HCT116 (cell line): ENCODE measurements at regions not wholly inside any gene's neighbourhood (a gene's known extent, or its start where the extent isn't known, plus 50 kb on each side); places are given as distances from the start of the nearest gene placed in this dataset.

Source experiments
- ATAC-seq: fragments of 200-7000 bp; cut with Tn5 transposase; 2 replicates; pipeline ENCODE4 v1.9.1; 2020; ENCODE audit warnings: mild to moderate bottlenecking, moderate library complexity
- BruUV-seq: library from RNA; stranded (reverse); fragments of 400-500 nt; replicated peaks from 2 replicates; lab custom pipeline; 2021; lab: Mats Ljungman, UMichigan
- CTCF ChIA-PET: fragments of 300-600 bp; sonication (Branson Sonifier 250); formaldehyde crosslinking; loops from one replicate; lab custom pipeline; 2021; ENCODE audit warnings: antibody characterized with exemption; lab: Charles Lee
- POLR2A ChIA-PET: fragments of 300-600, 350-600 bp; sonication (Branson Sonifier 250); formaldehyde crosslinking; loops from one replicate; lab custom pipeline; 2021; ENCODE audit warnings: antibody characterized with exemption; lab: Charles Lee
- RAD21 ChIA-PET, 2 experiments: fragments of 300-600 bp; sonication (Branson Sonifier 250); formaldehyde crosslinking; loops; one replicate each; lab custom pipeline; 2023; ENCODE audit warnings: low total read pairs in 2 of 2; ENCODE audit not compliant: uncharacterized antibody in 2 of 2, unreplicated experiment in 2 of 2, low non-redundant PET in 1 of 2; lab: Charles Lee
- DNase-seq: peaks from one replicate; pipeline ENCODE4 v3.0.0-alpha.2; 2010; ENCODE audit warnings: low read depth, low spot score
- H2AFZ ChIP-seq: fragments of 200-600 bp; shearing (Covaris generic), sonication (generic); 2 replicates; pipeline ENCODE4 v1.6.1; 2017; ENCODE audit warnings: low read depth, mixed run types, mixed read lengths, antibody characterized with exemption, low read length; ENCODE audit not compliant: poor library complexity, severe bottlenecking
- H3K27ac ChIP-seq: 2 replicates; pipeline ENCODE4 v1.5.1; 2012; ENCODE audit warnings: low read depth, low read length
- H3K27me3 ChIP-seq: fragments of 200-600 bp; sonication (generic); 2 replicates; pipeline ENCODE4 v1.6.1; 2016; ENCODE audit warnings: mixed run types, low read length, mixed read lengths; ENCODE audit not compliant: insufficient read depth
- H3K36me3 ChIP-seq, 2 experiments: fragments of 200-500 bp in 1 of 2; fragments of 200-600 bp in 1 of 2; sonication (Bioruptor generic) in 1 of 2; sonication (generic) in 1 of 2; 2 replicates each; pipeline versions ENCODE4 v1.5.1 to v1.6.1; 2014 to 2016; ENCODE audit warnings: low read length in 2 of 2, inconsistent platforms in 1 of 2, mixed read lengths in 1 of 2, mixed run types in 1 of 2; ENCODE audit not compliant: insufficient read depth in 2 of 2, control insufficient read depth in 1 of 2
- H3K4me1 ChIP-seq, 2 experiments: fragments of 200-600 bp in 1 of 2; sonication (generic) in 1 of 2; 2 replicates each; pipeline versions ENCODE4 v1.5.1 to v1.6.1; 2012 to 2017; ENCODE audit warnings: low read length in 2 of 2, inconsistent platforms in 1 of 2, mild to moderate bottlenecking in 1 of 2, mixed read lengths in 1 of 2, mixed run types in 1 of 2, moderate library complexity in 1 of 2; ENCODE audit not compliant: insufficient read depth in 2 of 2, control insufficient read depth in 1 of 2
- H3K4me2 ChIP-seq: fragments of 200-600 bp; sonication (generic); 2 replicates; pipeline ENCODE4 v1.6.1; 2017; ENCODE audit warnings: mixed run types, low read length, mixed read lengths
- H3K4me3 ChIP-seq, 2 experiments: fragments of 200-600 bp in 1 of 2; sonication (generic) in 1 of 2; replicated peaks in 1 of 2; 2 replicates each; pipeline ENCODE4 v1.5.1; 2011 to 2016; ENCODE audit warnings: low read length in 2 of 2, control low read depth in 1 of 2, low read depth in 1 of 2, mild to moderate bottlenecking in 1 of 2, mixed read lengths in 1 of 2, mixed run types in 1 of 2
- H3K79me2 ChIP-seq: fragments of 200-600 bp; sonication (generic); 2 replicates; pipeline ENCODE4 v1.6.1; 2017; ENCODE audit warnings: mild to moderate bottlenecking, mixed run types, low read length, moderate library complexity, mixed read lengths; ENCODE audit not compliant: insufficient read depth
- H3K9ac ChIP-seq: fragments of 200-600 bp; sonication (generic); 2 replicates; pipeline ENCODE4 v1.6.1; 2016; ENCODE audit warnings: low read length, mixed read lengths
- H3K9me2 ChIP-seq: fragments of 200-600 bp; sonication (generic), shearing (Covaris generic); 2 replicates; pipeline ENCODE4 v1.6.1; 2017; ENCODE audit warnings: mixed run types, mild to moderate bottlenecking, moderate library complexity; ENCODE audit not compliant: insufficient read depth
- H3K9me3 ChIP-seq, 2 experiments: fragments of 200-500 bp in 1 of 2; fragments of 200-600 bp in 1 of 2; sonication (Bioruptor generic) in 1 of 2; sonication (generic) in 1 of 2; 2 replicates each; pipeline ENCODE4 v1.6.1; 2014 to 2017; ENCODE audit warnings: low read length in 2 of 2, mixed read lengths in 2 of 2, inconsistent platforms in 1 of 2, low read depth in 1 of 2, mild to moderate bottlenecking in 1 of 2, mixed run types in 1 of 2, moderate library complexity in 1 of 2; ENCODE audit not compliant: control insufficient read depth in 1 of 2, insufficient read depth in 1 of 2
- H4K20me1 ChIP-seq: fragments of 200-600 bp; sonication (generic), shearing (Covaris generic); 2 replicates; pipeline ENCODE4 v1.6.1; 2017; ENCODE audit warnings: mixed run types, mild to moderate bottlenecking, moderate library complexity; ENCODE audit not compliant: insufficient read depth
- CBX3 ChIP-seq: IDR thresholded peaks from 2 replicates; pipeline ENCODE4 v1.6.1; 2012; ENCODE audit warnings: low read depth
- EGR1 ChIP-seq: IDR thresholded peaks from 2 replicates; pipeline ENCODE4 v1.6.1; 2012; ENCODE audit warnings: low read depth
- EZH2phosphoT487 ChIP-seq: fragments of 200-600 bp; IDR thresholded peaks from 2 replicates; pipeline ENCODE4 v1.6.1; 2018; ENCODE audit warnings: antibody characterized with exemption, borderline replicate concordance
- FOSL1 ChIP-seq: IDR thresholded peaks from 2 replicates; pipeline ENCODE4 v1.6.1; 2012; ENCODE audit warnings: low read depth
- JUND ChIP-seq: IDR thresholded peaks from 2 replicates; pipeline ENCODE4 v1.6.1; 2012
- POLR2A ChIP-seq: IDR thresholded peaks from 2 replicates; pipeline ENCODE4 v1.7.0; 2011; ENCODE audit warnings: borderline replicate concordance; ENCODE audit not compliant: insufficient read depth, insufficient read length; ENCODE audit errors: extremely low read depth
- POLR2AphosphoS5 ChIP-seq: IDR thresholded peaks from 2 replicates; pipeline ENCODE4 v1.6.1; 2011; ENCODE audit warnings: mild to moderate bottlenecking, low read depth, low read length, moderate library complexity
- REST ChIP-seq: IDR thresholded peaks from 2 replicates; pipeline ENCODE4 v1.6.1; 2012; ENCODE audit warnings: low read depth
- SP1 ChIP-seq: IDR thresholded peaks from 2 replicates; pipeline ENCODE4 v1.6.1; 2012; ENCODE audit warnings: low read depth
- SRF ChIP-seq: IDR thresholded peaks from 2 replicates; pipeline ENCODE4 v1.6.1; 2012; ENCODE audit warnings: low read depth
- TCF7L2 ChIP-seq: IDR thresholded peaks from 2 replicates; pipeline ENCODE4 v1.7.0; 2011; ENCODE audit warnings: borderline replicate concordance, inconsistent platforms; ENCODE audit not compliant: insufficient read depth, insufficient read length; ENCODE audit errors: extremely low read depth
- YY1 ChIP-seq: IDR thresholded peaks from 2 replicates; pipeline ENCODE4 v1.6.1; 2011; ENCODE audit warnings: low read length, low read depth, moderate library complexity, mild to moderate bottlenecking; ENCODE audit not compliant: insufficient replicate concordance; ENCODE audit errors: extremely low read depth
- ZBTB33 ChIP-seq: IDR thresholded peaks from 2 replicates; pipeline ENCODE4 v1.6.1; 2011; ENCODE audit warnings: mild to moderate bottlenecking, low read length, moderate library complexity; ENCODE audit not compliant: insufficient replicate concordance; ENCODE audit errors: extremely low read depth
- ZFX ChIP-seq: fragments of 450-650 bp; IDR thresholded peaks from 2 replicates; pipeline ENCODE4 v1.6.1; 2017
- intact Hi-C: fragments of 100-400 bp; cut with micrococcal nuclease; formaldehyde crosslinking; loops from 2 replicates; pipeline ENCODE4 v1.10.0; 2022
- TF ChIP-seq, protein P1 (sequence below): IDR thresholded peaks from 2 replicates; pipeline ENCODE4 v1.6.1; 2012

DNA sequence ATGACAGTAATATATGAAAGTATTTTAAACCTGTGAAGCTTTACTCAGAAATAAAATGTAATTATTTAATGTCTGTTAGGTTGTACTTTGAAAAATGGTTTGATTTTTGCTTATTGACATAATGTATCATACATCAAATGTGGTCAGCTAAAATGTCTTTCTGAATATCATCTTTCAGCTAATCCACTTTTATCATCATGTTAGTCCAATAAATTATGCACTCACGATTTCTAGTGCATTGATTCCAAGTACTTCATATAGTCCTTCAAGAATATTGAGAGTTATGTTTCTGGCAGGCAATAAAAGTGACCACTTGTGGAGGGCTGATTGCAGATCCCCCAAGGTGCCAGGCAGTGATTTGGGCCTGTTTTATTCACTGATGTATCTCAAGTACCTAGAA lies 1204.1 kb downstream of the OLFM4 start:
- H3K36me3 ChIP-seq, result no peaks in the 10 kb centered on the region
- H3K4me2 ChIP-seq, result no peak overlapping the region
- no peak overlapping the region for H3K27ac ChIP-seq
- no peak overlapping the region for H3K9ac ChIP-seq
- no peaks in the 10 kb centered on the region for H3K79me2 ChIP-seq
- POLR2A ChIA-PET, result no interaction called here
- H3K9me2 ChIP-seq, result no peaks in the 10 kb centered on the region
- H4K20me1 ChIP-seq, result no peaks in the 10 kb centered on the region
- peaks cover 3 to 16% of the 10 kb centered on the region in 2 experiments; a peak in 3 of 4 replicates for H3K9me3 ChIP-seq
- CTCF ChIA-PET, result no interaction called here
- no peak for ATAC-seq
- intact Hi-C loops, result no loop called here
- no peak overlapping the region for H2AFZ ChIP-seq
- RAD21 ChIA-PET, result no interaction called here
- H3K4me3 ChIP-seq, result no peak overlapping the region
- H3K4me1 ChIP-seq, result no peaks in the 10 kb centered on the region
- DNase-seq, result no peak
- TF ChIP-seq REST, result no peak
- TF ChIP-seq EZH2phosphoT487, result no peak
- no peak for TF ChIP-seq EGR1
- no peak for TF ChIP-seq ZBTB33
- TF ChIP-seq SP1, result no peak
- TF ChIP-seq SRF, result no peak
- TF ChIP-seq POLR2A, result no peak
- TF ChIP-seq TCF7L2, result no peak
- TF ChIP-seq ZFX, result no peak
- TF ChIP-seq, protein P1, sequence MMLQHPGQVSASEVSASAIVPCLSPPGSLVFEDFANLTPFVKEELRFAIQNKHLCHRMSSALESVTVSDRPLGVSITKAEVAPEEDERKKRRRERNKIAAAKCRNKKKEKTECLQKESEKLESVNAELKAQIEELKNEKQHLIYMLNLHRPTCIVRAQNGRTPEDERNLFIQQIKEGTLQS, result no peak
- no peak for TF ChIP-seq YY1
- no peak for TF ChIP-seq POLR2AphosphoS5
- TF ChIP-seq FOSL1, result no peak
- TF ChIP-seq JUND, result no peak
- no peak for TF ChIP-seq CBX3
- H3K27me3 ChIP-seq, result no peaks in the 10 kb centered on the region
- no TSS peak for BruUV-seq
